ENCODE measurements at regions not wholly inside any gene's neighbourhood (a gene's known extent, or its start where the extent isn't known, plus 50 kb on each side); places are given as distances from the start of the nearest gene placed in this dataset.
"Not testable (repeated sequence)": the region's sequence is repeated elsewhere in the genome, so short reads cannot be mapped to it uniquely, and the experiment has no call there.

DNA sequence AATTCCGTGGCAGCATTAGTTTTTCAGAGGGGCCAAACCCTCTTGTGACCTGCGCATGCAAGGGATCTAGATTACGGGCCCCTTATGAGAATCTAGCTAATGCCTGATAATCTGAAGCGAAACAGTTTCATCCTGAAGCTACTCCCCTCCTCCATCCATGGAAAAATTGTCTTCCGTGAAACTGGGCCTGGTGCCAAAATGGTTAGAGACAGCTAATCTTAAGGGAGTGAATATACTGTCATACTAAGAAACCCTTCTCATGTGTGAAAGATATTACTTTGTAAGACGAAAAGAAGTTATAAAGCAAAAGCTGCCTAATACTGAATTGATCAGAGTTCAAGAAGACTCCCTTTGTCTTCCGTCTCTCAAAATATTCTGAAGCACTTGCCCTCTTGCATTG is 166.3 kb downstream of the DUSP10 start:
- Histone ChIP-seq H3K4me3 (no peak overlapping the region), H3K27ac (no peak overlapping the region), H3K27me3 (no peaks in the 10 kb centered on the region), H3K4me1 (no peaks in the 10 kb centered on the region), H3K36me3 (no peaks in the 10 kb centered on the region), H3K9me3 (no peaks in the 10 kb centered on the region)
- intact Hi-C loops (cut with DNase I; ENCODE audit: low total_unique reads), result no loop called here
- DNase-seq, result no peak
- TF ChIP-seq, protein P1, sequence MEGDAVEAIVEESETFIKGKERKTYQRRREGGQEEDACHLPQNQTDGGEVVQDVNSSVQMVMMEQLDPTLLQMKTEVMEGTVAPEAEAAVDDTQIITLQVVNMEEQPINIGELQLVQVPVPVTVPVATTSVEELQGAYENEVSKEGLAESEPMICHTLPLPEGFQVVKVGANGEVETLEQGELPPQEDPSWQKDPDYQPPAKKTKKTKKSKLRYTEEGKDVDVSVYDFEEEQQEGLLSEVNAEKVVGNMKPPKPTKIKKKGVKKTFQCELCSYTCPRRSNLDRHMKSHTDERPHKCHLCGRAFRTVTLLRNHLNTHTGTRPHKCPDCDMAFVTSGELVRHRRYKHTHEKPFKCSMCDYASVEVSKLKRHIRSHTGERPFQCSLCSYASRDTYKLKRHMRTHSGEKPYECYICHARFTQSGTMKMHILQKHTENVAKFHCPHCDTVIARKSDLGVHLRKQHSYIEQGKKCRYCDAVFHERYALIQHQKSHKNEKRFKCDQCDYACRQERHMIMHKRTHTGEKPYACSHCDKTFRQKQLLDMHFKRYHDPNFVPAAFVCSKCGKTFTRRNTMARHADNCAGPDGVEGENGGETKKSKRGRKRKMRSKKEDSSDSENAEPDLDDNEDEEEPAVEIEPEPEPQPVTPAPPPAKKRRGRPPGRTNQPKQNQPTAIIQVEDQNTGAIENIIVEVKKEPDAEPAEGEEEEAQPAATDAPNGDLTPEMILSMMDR (IDR thresholded peaks at IDR 0.05), result no peak

DNA sequence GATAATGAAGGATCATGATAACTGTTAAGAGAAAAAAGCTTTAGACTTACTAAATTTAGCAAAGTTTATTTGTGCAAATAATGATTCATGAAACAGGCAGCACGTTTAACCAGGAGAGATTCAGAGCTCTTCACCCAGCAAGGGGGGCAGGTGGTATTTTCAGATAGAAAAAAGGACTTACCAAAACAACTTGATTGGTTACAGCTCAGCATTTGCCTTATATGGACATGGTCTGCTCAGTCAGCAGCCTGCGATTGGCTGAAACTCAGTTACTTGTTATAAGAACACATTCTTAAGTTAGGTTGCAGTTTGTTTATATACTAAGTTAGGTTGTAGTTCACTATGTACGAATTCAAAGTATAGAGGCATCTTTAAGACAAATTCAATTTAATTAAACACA is 165.6 kb downstream of the DUSP10 start:
- no peaks in the 10 kb centered on the region for H3K9me3 ChIP-seq
- no peaks in the 10 kb centered on the region for H3K4me1 ChIP-seq
- H3K27ac ChIP-seq, result no peak overlapping the region
- intact Hi-C loops (cut with DNase I; ENCODE audit: low total_unique reads), result no loop called here
- TF ChIP-seq, protein P1 (IDR thresholded peaks at IDR 0.05), result no peak
- no peaks in the 10 kb centered on the region for H3K36me3 ChIP-seq
- no peaks in the 10 kb centered on the region for H3K27me3 ChIP-seq
- DNase-seq, result no peak
- no peak overlapping the region for H3K4me3 ChIP-seq

DNA sequence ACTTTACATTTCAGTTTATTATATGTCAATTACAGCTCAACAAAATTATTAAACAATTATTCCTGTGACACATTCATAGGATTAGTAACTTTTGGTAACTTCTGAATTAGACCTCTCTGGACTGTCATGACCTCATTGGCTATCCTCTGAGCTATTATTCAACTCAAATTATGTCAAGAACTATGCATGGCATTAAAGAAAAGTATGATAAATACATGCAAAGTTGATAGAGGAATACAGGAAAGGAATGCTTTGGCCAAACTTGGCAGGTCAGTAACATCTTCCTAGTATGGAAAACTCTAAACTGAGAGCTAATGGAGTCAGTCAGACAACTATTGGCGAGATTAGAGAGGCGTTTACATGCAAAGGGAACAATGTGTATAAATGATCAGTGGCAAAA is 158.4 kb downstream of the DUSP10 start:
- TF ChIP-seq, protein P1 (IDR thresholded peaks at IDR 0.05), result no peak
- Histone ChIP-seq H3K27me3 (no peaks in the 10 kb centered on the region), H3K4me1 (no peaks in the 10 kb centered on the region), H3K36me3 (no peaks in the 10 kb centered on the region), H3K9me3 (peaks cover 0 to 3% (median 0%) of the 10 kb centered on the region in 3 donors), H3K27ac (no peak overlapping the region), H3K4me3 (no peak overlapping the region)
- DNase-seq, result no peak
- intact Hi-C loops (cut with DNase I; ENCODE audit: low total_unique reads), result no loop called here

DNA sequence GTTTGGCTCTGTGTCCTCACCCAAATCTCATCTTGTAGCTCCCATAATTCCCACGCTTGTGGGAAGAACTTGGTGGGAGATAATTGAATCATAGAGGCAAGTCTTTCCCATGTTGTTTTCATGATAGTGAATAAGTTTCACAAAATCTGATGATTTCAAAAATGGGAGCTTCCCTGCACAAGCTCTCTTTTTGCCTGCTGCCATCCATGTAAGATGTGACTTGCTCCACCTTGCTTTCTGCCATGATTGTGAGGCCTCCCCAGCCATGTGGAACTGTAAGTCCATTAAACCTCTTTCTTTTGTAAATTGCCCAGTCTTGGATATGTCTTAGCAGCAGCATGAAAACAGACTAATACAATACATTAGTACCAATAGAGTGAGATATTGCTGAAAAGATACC is 154.9 kb downstream of the DUSP10 start:
- H3K27ac ChIP-seq; H3K36me3 ChIP-seq; DNase-seq; H3K4me1 ChIP-seq; H3K4me3 ChIP-seq; intact Hi-C loops (cut with DNase I; ENCODE audit: low total_unique reads); H3K27me3 ChIP-seq; H3K9me3 ChIP-seq: not testable (repeated sequence)

DNA sequence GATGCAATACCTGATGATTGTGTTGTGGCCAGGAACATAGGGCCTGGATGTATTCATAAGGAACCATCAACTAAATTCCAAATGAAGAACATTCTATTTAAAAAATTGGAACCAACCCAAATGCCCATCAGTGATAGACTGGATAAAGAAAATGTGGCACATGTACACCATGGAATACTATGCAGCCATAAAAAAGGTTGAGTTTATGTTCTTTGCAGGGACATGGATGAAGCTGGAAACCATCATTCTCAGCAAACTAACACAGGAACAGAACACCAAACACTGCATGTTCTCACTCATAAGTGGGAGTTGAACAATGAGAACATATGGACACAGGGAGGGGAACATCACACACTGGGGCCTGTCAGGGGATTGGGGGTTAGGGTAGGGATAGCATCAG is 150.6 kb downstream of the DUSP10 start:
- H3K4me1 ChIP-seq; H3K27ac ChIP-seq; H3K9me3 ChIP-seq; intact Hi-C loops (cut with DNase I; ENCODE audit: low total_unique reads); H3K36me3 ChIP-seq; DNase-seq; H3K27me3 ChIP-seq; H3K4me3 ChIP-seq: not testable (repeated sequence)

DNA sequence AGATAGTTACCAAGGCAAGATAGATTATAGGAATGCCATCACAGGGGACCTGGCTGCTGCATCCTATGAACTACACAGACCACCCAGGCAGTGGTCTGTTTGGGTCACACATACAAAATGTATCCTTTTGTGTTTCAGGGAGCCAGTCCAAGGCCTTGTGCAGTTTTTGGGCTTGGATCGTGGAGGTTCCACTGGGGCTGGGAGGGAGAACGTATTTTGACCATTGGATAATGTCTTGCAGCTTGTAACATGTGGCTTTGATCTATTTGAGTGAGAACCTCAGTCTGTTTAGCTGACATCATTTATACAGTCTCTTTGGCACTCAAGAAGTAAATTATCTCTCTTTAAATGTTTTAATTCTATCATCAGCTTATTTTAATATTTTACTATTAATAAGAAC is 147.3 kb downstream of the DUSP10 start:
- no peak overlapping the region for H3K4me3 ChIP-seq
- H3K36me3 ChIP-seq, result no peaks in the 10 kb centered on the region
- no peak for DNase-seq
- H3K27ac ChIP-seq, result no peak overlapping the region
- H3K27me3 ChIP-seq, result no peaks in the 10 kb centered on the region
- H3K9me3 ChIP-seq, result no peaks in the 10 kb centered on the region
- H3K4me1 ChIP-seq, result no peaks in the 10 kb centered on the region
- intact Hi-C loops (cut with DNase I; ENCODE audit: low total_unique reads), result no loop called here
- TF ChIP-seq, protein P1 (IDR thresholded peaks at IDR 0.05), result no peak

DNA sequence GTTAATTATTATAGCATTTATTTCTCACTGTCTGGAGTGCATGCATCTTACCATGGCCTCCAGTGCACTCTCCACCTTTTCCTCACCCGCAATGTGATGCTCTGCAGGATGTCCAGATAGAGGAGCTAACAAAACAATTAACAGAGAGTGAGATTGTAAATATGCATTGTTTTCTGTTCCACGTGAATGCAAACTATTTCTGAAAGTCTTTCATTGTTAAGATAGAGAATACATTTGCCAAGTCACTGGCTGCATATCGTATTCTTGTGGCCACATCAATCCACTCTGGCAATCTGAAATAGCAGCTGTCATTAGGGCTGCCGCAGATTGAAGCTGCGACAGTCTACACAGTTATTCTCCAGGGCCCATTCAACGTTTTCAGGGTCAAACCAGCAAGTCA is 143.8 kb downstream of the DUSP10 start:
- no peaks in the 10 kb centered on the region for H3K27me3 ChIP-seq
- H3K27ac ChIP-seq, result no peak overlapping the region
- H3K4me1 ChIP-seq, result no peaks in the 10 kb centered on the region
- no peaks in the 10 kb centered on the region for H3K9me3 ChIP-seq
- intact Hi-C loops (cut with DNase I; ENCODE audit: low total_unique reads), result no loop called here
- no peak for DNase-seq
- no peak overlapping the region for H3K4me3 ChIP-seq
- TF ChIP-seq, protein P1 (IDR thresholded peaks at IDR 0.05), result no peak
- no peaks in the 10 kb centered on the region for H3K36me3 ChIP-seq
